Activated CD8-positive, alpha-beta memory T cell treated with anti-CD3 and anti-CD28 coated beads, Interleukin-2, amount 50 U/mL, for 24 hours (primary cell): ENCODE measurements at regions not wholly inside any gene's neighbourhood (a gene's known extent, or its start where the extent isn't known, plus 50 kb on each side); places are given as distances from the start of the nearest gene placed in this dataset.

Experiments used
- DNase-seq: peaks from one replicate; pipeline ENCODE4 v3.0.0-alpha.2; 2020; ENCODE audit errors: extremely low read depth

DNA sequence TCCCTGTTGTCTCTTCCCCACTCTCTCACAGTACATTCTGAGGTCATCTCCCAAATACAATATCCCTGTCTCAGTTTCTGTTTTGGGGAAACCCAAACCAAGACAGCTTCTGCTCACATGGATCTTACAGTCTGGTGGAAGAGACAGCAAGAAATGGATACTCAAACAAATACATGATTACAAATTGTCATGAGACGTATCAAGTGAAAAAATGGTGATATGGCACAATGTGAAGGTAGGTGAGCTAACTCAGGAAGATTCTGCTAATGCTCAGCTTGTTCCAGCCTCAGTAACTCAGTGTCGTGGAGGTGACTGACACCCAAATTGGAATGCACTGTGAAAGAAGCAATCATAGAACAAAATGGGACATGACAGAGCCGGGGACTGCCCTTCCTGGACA, 68.3 kb downstream of the CHST1 start:
- DNase-seq, result no peak

DNA sequence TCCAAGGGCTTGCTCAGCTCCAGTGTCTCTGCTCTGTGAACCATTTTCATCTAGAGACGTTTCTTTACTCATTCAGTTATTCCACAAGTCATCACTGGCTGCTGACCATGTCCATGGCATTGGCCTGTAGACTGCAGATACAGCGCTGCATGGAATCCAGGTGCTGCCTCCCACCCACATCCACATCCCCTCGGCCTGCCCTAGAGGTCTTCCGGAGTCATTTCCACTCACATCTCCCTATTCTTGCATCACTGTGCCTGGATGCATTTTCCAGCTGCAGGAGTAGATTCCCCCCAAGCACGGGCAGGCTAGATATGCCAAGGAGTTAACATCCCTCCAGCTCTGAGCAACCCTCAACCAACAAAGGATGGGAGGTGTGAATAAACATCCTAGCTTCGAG, 68.9 kb downstream of the CHST1 start:
- no peak for DNase-seq

DNA sequence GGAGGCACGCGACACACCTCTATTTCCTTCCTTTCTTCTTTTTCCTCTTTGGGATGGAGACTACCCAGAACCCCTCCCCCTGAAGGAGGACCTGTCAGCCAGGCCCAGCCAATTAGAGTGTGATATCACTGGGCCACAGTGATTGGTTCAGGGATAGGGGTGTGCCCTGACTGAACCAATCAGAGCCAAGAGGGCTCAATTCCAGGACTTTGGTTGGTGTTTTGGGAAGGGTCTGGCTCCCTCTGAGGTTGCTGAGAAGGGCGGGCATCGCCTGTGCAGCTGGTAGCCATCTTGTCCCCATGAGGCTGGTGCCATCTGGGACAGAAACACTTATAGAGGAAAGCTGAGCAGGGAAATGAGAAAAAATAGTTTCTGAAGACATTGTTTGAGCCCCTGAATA, 71.4 kb downstream of the CHST1 start:
- no peak for DNase-seq

DNA sequence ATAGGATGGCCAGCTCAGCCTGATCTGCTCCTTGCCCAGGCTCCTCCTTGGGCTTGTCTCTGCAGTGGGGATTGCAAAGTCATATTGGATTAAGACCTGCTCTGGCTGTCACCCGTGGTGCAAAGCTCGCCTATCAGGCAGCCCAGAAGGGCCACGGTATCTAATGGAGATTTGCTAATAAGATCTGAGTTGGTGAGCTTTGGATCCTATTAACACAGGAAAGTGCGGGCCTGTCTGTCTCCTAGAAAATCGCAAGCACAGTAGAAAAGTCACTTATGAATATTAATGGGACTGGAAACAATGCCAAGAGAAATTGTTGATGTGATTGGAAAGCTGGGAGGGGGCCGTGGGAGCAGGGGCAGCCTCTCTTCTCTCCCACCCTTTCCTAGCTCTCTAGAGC, 72.8 kb downstream of the CHST1 start:
- DNase-seq, result no peak

DNA sequence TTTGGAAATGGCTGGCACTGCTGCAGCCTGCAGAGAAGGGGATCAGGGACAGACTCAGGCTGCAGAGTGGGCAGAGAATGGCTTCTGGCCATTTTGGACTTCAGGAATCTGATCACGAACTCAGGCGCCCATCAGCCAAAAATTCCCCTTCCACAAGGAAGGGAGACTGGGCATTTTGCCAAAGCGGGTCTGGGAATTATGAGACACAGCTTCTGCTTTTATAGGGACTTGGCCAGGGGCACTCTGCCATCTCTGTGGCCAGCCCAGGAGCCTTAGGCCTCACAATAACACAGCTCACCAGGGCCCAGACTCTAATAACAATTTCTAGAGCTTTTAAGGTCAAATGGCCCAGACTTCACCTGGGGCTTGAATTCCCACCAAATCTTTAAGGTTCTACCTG, 74.7 kb downstream of the CHST1 start:
- DNase-seq, result no peak

DNA sequence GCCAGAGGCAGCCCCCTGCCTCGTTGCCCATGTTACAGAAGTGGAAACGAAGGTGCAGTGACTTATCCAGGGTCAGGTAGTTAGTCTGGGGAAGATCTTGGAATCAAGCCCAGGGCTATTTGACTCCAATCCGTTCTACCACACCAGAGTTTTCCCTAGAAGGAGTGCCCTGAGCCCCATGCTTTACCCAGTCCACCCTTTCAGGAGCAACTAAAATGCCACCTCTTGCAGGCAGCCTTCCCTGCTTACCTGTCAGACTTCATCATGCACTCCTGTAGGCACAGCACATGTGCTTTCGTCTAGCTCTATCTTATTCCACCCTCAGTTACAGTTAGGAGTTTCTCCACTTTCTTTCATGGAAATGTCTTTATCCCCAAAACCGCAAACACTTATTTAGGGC, 80.2 kb downstream of the CHST1 start:
- DNase-seq, result no peak

DNA sequence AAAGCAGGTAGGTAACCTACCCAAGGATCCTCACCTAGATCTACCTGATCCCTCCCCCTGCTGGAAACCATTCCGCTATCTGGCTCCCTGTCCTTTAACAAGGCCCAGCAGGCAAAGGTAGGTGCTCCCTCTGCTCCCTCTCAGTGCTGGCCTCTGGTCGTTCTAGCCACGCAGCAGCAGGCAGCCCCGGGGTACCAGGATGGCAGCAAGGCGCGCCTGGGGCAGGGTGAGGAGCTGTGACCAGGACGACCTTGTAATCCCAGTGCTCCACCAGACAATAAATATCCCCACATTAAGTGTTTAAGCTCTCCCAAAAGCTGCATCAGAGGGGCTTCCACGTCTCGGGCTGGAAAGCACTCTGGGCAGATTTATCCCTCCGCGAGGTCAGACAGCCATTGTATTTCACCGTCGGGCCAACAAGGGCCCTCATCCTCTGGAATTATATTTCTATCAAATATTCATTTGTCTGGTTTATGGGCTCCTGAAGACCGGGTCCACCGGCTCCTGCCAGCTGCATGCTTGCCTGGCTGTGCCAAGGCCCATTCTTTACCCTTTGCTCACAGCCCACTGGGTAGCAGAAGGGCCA, 81.3 kb downstream of the CHST1 start:
- no peak for DNase-seq

DNA sequence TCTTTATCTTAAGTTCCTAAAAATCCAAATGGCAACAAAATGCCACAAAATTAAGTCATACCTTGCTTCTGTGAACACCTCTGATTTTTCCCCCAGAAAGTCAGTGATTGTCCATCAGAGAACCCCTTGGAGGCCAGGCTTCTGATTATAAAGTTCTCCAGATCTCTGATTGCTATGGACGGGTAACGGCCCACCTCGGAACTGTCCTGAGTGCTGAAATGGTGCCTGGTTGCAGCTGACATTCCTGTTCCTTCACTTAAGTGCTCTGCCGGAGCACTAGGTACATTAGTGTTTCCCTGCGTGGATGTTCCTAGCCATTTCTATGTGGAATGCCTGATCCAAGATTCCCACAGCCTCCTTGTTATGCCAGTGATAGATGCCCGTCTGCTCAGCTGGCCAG, 85.0 kb downstream of the CHST1 start:
- no peak for DNase-seq

DNA sequence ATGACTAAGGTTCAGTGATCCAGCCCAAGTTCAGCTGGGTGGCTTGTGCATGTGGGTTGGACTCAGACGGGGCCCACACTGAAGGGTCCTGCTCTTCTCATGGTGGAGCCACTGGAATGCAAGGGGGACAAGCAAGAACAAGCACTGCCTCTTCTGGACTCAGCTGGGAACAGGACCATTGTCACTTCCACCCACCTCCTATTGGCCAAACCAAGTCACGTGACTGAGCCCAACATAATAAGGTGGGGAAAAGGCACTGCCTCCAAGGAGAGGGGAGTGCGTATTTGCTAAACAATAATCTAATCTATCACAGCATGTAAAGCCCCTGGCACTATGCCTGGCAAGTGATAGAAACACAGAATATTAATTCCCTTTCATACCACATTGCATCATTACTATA, 87.1 kb downstream of the CHST1 start:
- no peak for DNase-seq

DNA sequence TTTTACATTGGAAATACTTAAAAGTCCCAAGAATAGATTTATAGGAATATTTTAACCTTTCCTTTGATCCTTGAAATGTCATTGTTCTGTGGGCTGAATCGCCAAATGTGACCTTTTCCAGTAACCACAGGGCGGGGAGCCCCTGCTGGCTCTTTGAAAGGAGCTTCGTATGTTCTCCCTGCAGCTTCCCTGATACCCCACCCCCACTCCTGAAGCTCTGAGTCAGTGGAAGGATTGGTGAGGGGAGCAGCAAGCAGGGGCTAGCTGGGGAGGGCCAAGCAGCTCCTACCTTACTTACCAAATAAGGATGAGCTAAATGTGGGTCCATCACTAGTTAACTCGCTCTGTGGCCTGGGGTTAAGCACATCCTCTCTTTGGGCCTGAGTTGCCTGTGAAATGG, 87.7 kb downstream of the CHST1 start:
- no peak for DNase-seq

DNA sequence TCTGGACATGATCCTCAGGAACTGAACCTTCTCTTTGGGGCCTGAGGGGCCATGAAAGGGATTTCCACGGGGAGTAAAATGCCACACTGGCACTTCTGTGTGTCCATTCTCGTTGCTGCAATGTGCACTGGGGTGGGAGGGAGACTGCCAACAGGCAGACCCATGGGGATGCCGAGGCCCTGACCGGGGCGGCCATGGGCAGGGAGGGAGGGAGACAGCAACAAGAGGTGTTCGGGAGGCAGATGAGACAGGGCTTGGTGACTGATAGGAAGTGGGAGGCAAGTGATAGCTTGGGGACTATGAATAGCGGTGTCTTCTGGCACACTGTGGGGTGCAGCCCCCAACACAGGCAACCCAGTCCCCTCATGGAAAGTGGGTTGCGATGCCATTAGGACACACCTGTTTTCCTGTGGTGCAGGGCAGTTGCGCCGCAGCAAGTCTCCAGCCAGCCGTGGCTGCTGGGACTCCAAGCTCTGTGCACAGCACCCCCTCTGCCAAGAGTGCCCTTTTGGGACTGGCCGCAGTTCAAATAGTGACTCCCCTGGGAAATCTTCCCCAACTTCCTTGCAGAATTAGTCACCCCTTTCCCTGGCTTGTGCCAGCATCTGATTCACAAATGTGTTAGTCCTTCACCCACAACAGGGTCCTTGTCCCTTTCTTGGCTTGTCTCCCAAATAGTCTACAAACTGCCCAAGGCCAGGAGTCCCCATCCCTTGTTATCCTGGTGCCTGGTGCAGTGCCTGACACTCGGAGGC, 88.8 kb downstream of the CHST1 start:
- no peak for DNase-seq

DNA sequence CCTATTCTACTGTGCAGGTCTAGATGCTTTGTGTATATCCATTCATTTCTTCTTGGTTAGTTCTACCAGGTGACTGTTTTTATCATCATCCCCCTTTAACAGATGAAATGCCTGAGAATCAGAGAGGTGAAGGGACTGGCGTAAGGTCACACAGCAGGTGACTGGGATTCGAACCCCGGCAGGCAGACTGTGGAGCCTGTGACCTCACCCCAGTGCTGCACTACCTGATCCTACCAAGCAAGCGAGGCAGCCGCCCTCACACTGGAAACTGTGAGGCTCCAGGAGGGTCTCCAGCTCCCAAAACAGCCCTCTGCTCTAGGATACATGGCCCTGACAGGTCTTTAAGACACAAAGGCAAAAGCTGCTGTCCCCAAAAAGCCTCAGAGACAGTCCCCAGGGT, 91.7 kb downstream of the CHST1 start:
- DNase-seq, result no peak

DNA sequence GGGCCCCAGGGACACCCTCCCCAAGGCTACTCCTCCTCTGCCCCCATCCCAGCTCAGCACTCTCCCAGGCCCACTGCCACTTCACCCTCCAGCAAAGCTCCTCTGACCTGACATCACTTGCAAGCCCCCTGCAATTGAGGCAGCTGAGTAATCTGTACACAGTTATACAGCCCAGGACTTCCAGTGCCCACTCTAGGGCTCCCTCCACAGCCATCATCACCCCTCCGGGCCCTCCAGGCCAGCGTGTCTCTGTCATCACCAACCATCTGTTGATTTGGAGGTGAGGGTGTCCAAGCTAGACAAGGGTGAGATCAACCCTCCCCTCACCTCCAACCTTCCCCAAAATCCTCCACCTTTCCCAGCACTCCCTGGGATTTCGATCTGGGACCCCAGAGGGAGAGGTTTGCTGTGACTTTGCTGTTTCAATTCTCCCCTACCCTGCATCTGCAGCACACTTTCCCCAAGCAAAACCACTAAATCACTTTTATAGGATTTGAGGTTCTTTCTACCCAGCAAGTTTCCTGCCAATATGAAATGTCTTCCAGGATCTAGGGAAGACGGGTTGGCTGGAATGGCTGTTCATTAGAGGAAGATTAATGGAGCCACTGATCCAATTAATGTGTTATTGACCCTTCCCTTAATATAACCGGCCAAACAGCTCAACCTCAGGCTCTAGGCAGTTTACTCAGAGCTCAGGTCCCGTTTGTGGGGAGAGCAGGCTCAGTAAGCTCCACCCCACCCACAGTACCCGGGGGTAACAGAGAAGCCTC, 92.9 kb downstream of the CHST1 start:
- DNase-seq, result no peak

DNA sequence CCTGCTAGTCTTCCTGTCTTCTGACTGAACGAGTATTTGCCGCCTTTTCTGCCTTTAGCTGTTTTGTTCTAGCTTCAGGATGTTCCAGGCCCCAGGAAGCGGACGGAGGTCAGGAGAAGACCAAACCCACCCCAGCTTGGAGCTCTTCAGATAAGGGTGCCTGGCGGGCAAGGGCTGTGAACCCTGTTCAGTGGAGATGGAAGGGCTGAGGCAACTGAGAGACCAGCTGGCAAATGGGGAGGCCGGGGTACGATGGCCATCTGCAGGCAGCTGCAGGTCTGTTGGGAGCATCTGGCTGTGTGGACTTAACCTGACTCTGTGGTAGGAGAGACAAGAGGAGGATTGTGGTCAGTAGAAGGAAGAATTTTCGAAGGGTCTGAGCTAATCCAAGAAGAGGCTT, 95.6 kb downstream of the CHST1 start:
- no peak for DNase-seq

DNA sequence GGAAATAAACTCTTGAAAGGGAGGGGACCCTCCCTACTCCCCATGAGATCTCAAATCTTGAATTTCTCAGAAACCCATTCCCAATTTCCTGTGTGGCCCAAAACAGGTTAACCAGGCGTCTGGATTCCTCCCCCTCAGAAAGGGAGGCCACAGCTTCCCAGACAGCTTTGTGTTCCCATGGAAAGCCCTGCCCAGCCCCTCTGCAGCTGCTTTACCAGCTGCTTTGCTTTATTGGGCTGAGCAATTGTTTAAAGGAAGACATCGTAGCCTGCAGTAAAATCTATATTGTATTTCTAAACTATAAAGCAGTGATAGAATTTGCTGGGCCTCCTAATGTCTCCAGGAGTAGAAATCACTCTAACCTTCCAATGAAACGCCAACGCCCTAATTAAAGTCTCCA, 97.4 kb downstream of the CHST1 start:
- DNase-seq, result no peak

DNA sequence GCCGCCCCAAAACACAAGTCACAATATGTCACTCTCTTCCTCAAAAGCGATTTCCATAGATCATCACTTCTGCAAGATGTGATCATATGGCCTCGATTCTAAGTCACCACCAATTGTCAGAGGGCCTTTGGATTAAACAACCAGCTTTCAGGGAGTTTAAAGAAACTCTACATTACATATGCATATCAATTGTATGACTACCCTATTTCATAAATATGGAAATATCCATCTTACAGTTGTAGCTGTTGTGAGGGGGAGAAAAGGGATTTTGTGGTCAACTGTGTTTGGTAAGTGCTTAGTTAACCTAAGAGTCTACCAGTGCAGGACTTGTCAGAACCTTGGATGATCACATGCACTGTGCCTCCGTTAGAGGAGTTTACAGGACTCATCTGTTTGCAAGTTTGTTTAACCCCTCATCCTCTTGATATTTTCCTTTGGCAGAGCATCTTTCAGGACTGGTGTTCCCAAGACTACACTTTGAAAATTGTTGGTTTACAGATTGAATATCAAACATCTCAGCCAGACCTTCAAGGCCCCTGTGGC, 99.9 kb downstream of the CHST1 start:
- no peak for DNase-seq

DNA sequence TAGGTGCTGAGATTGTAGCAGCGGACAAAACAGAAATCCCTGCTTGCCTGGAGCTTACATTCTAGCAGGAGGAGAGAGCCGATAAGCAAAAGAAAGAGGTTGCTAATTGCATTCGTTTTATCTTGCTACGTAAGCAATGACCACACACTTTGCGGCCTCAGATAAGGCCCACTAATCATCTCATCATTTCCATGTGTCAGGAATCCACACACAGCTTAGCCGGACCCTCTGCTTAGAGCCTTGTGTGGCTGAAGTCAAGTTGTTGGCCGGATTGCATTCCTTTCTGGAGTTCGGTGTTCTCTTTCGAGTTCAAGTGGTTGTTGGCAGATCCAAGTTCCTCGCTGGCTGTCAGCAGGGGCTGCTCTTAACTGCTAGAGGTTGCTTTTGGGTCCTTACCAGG, 101.6 kb downstream of the CHST1 start:
- no peak for DNase-seq

DNA sequence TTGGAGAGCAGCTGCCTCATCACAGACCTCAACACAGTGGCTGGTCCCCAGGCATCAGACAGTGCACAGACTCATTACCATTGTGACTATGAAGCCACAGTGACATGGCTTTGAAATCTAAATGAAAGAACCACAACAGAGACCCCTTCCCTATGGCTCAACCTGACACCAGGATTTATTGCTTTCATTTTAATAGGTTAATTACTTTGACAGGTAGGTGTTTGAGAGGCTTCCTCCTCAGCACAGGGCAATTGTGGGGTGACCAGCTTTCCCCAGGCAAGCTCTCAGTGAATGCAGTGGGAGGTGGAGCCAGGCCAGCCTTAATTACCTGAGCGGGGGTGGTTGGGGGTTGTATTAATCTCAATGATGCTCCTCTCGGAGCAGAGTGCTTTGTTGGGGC, 102.3 kb downstream of the CHST1 start:
- DNase-seq, result no peak

DNA sequence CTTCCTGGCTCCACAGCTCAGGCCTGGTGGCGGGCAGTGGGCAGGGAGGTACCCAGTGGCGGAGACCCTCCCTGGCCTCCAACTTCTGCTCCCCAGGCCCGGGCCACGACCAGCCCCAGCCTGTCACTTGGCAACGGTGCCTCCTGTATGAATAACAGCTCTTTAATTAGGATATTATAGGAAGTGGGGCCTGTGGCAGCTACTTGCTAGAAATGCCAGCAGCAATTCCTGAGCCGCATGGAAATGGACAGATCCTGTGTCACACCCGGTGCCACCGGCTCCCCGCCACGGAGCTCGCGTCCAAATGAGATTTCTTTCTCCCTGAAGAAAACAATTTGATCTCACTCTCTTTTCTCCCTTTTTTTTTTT, 104.5 kb downstream of the CHST1 start:
- no peak for DNase-seq

DNA sequence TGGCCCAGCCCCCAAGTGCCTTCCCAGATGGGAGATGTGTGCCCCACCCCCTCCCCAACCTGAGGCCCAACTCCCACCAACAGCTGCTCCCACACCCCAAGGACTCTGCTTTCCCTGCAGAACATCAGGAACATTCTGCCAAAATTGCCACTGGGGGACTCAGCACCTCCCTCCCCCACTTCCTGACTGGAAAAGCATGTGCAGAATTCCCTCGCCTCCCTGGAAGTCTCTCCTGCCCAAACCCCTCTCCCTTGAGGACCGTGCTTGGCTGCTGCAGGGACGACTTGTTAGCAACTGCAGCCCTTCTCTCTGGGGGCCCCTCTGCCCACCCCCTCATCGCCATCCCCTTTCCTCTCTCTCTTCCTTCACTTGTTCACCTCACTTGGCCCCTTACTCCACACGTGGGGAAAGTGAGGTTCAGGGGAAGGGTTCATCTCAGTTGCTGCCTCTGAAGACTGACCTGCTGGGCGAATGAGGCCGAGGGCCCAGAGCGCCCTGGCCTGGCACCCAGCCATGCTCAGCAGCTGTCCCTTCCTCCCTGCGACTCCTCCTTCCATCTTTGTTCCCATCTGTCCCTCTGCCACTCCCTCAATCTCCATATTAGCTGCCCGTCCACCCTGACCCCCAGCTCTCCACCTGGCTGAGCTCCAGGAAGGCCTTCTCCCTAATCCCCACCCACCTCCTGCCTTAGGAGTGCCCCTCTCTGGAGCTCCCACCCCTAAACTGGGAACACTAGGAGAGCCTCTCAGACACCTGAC, 105.1 kb downstream of the CHST1 start:
- DNase-seq, result no peak

DNA sequence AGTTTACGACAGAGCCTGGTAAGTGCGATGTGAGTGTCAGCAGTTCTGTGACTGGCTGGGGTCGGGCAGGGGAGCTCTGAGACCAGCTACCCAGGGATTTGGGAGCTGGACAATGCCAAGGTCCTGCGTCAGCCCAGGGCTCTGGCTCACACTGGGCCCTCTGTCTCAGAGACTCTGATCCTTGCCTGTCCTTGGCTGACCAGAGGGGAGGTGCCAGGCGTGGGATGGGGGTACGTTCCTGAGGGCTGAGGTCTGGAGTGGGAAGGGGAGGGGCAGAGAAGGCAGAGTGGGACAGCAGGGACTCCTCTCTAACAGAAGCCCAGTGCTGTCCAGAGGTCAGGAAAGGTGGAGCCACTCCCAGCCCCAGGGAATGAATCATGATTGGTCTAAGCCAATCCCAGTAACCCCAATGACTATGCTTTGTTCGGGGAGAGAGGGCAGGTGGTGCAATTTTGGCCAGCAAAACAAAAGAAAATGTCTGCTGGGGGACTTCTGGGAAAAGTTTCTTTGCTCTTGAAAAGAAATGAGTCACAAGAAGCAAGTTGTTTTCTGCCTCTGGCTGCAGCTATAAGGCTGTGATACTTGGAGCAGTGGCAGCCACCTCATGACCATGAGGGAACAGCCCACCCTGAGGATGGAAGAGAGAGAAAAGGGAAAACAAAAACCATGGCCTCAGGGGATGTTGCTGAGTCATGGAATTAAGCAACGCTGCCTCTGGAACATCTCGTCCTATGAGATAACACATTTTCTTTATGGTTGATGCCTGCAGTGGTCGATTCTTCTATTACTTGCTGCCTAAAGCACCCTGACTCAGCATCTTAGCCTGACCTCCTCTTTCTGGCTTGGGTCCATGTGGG, 108.3 kb downstream of the CHST1 start:
- DNase-seq, result no peak
